SK-N-SH (cell line): ENCODE measurements at regions not wholly inside any gene's neighbourhood (a gene's known extent, or its start where the extent isn't known, plus 50 kb on each side); places are given as distances from the start of the nearest gene placed in this dataset.

Experiments used
- CTCF ChIA-PET: fragments of 300-600, 350-600 bp; formaldehyde crosslinking; extraction: SDS; loops from one replicate; lab custom pipeline; 2021; lab: Yijun Ruan, JAX
- POLR2A ChIA-PET: fragments of 350-600 bp; sonication (Branson Sonifier 250); formaldehyde crosslinking; extraction: SDS; loops from one replicate; lab custom pipeline; 2020; ENCODE audit warnings: antibody characterized with exemption, inconsistent platforms; lab: Yijun Ruan, JAX
- DNase-seq: peaks from one replicate; pipeline ENCODE4 v3.0.0; 2012
- H2AFZ ChIP-seq: fragments of 200-600 bp; sonication (generic); 2 replicates; pipeline ENCODE4 v1.8.1; 2016; ENCODE audit warnings: antibody characterized with exemption, mild to moderate bottlenecking, low read depth
- H3F3A ChIP-seq: fragments of 200-600 bp; sonication (generic); replicated peaks from 2 replicates; pipeline ENCODE3; 2016; ENCODE audit warnings: antibody characterized with exemption, mild to moderate bottlenecking; ENCODE audit not compliant: insufficient read depth
- H3K27ac ChIP-seq, 2 experiments: fragments of 200-500 bp in 1 of 2; fragments of 200-600 bp in 1 of 2; sonication (Bioruptor generic) in 1 of 2; sonication (generic), shearing (Covaris generic) in 1 of 2; 2 replicates each; pipeline versions ENCODE4 v1.5.1 to v1.6.1; 2014 to 2016; ENCODE audit warnings: low read depth in 2 of 2, inconsistent platforms in 1 of 2, low read length in 1 of 2, mild to moderate bottlenecking in 1 of 2, mixed read lengths in 1 of 2
- H3K27me3 ChIP-seq: fragments of 200-600 bp; sonication (generic), shearing (Covaris generic); 2 replicates; pipeline ENCODE4 v1.6.1; 2016; ENCODE audit warnings: mixed run types; ENCODE audit not compliant: insufficient read depth
- H3K36me3 ChIP-seq, 2 experiments: fragments of 200-500 bp in 1 of 2; fragments of 200-600 bp in 1 of 2; sonication (Bioruptor generic) in 1 of 2; sonication (generic) in 1 of 2; replicated peaks in 1 of 2; 2 replicates each; pipeline versions ENCODE3 to v1.5.1; 2014 to 2016; ENCODE audit warnings: low read length in 1 of 2, mild to moderate bottlenecking in 1 of 2; ENCODE audit not compliant: insufficient read depth in 2 of 2, control insufficient read depth in 1 of 2
- H3K4me1 ChIP-seq, 2 experiments: fragments of 200-500 bp in 1 of 2; fragments of 200-600 bp in 1 of 2; sonication (Bioruptor generic) in 1 of 2; sonication (generic), shearing (Covaris generic) in 1 of 2; 2 replicates each; pipeline versions ENCODE4 v1.5.1 to v1.6.1; 2014 to 2016; ENCODE audit warnings: low read depth in 1 of 2, low read length in 1 of 2, mixed run types in 1 of 2; ENCODE audit not compliant: insufficient read depth in 2 of 2, control insufficient read depth in 1 of 2
- H3K4me2 ChIP-seq: fragments of 200-600 bp; sonication (generic), shearing (Covaris generic); 2 replicates; pipeline ENCODE4 v1.6.1; 2017; ENCODE audit warnings: mixed run types
- H3K4me3 ChIP-seq, 2 experiments: fragments of 200-500 bp in 1 of 2; fragments of 200-600 bp in 1 of 2; sonication (Bioruptor generic) in 1 of 2; sonication (generic), shearing (Covaris generic) in 1 of 2; 2 replicates each; pipeline versions ENCODE4 v1.5.1 to v1.8.1; 2014 to 2016; ENCODE audit warnings: low read depth in 2 of 2, inconsistent platforms in 1 of 2, low read length in 1 of 2, mild to moderate bottlenecking in 1 of 2, mixed read lengths in 1 of 2, moderate library complexity in 1 of 2
- H3K79me2 ChIP-seq: fragments of 200-600 bp; sonication (generic); 2 replicates; pipeline ENCODE4 v1.8.1; 2017; ENCODE audit warnings: mild to moderate bottlenecking; ENCODE audit not compliant: insufficient read depth
- H3K9ac ChIP-seq: fragments of 200-600 bp; sonication (generic); 2 replicates; pipeline ENCODE4 v1.6.1; 2017; ENCODE audit warnings: mixed run types
- H3K9me2 ChIP-seq: fragments of 200-600 bp; sonication (generic); 2 replicates; pipeline ENCODE4 v1.6.1; 2017; ENCODE audit warnings: mixed run types
- H3K9me3 ChIP-seq: fragments of 200-600 bp; sonication (generic); 2 replicates; pipeline ENCODE4 v1.6.1; 2017; ENCODE audit warnings: mixed run types, mild to moderate bottlenecking, moderate library complexity
- H4K20me1 ChIP-seq: fragments of 200-600 bp; sonication (generic); 2 replicates; pipeline ENCODE4 v1.6.1; 2017; ENCODE audit warnings: mild to moderate bottlenecking, mixed run types; ENCODE audit not compliant: insufficient read depth
- ELF1 ChIP-seq: IDR thresholded peaks from 2 replicates; pipeline ENCODE4 v1.4.0; 2012
- GATA2 ChIP-seq: sonication (generic); formaldehyde crosslinking; IDR thresholded peaks from 2 replicates; pipeline ENCODE4 v1.5.0; 2020; ENCODE audit warnings: mild to moderate bottlenecking, missing genetic modification reagents
- MEF2A ChIP-seq: IDR thresholded peaks from 2 replicates; pipeline ENCODE4 v1.4.0; 2012; ENCODE audit warnings: low read depth, borderline replicate concordance
- POLR2AphosphoS5 ChIP-seq: IDR thresholded peaks from 2 replicates; pipeline ENCODE4 v1.6.1; 2012; ENCODE audit warnings: low read depth, low read length
- RXRA ChIP-seq: IDR thresholded peaks from 2 replicates; pipeline ENCODE4 v1.4.0; 2012; ENCODE audit warnings: low read depth, mild to moderate bottlenecking, borderline replicate concordance
- SIN3A ChIP-seq: IDR thresholded peaks from 2 replicates; pipeline ENCODE4 v1.6.1; 2012; ENCODE audit warnings: low read depth, mild to moderate bottlenecking, low read length, moderate library complexity, borderline replicate concordance
- SMC3 ChIP-seq: IDR thresholded peaks from 2 replicates; pipeline ENCODE4 v1.6.1; 2012; ENCODE audit warnings: low read depth, low read length, improper control_type of control experiment
- TAF1 ChIP-seq: IDR thresholded peaks from 2 replicates; pipeline ENCODE4 v1.6.1; 2012; ENCODE audit warnings: low read depth, mild to moderate bottlenecking, low read length, moderate library complexity, borderline replicate concordance
- WGBS: methylation state at CpG from one replicate; pipeline ENCODE4 v1.1.6; 2017; ENCODE audit warnings: low lambda C conversion rate; 5-methylcytosine and 5-hydroxymethylcytosine counted together
- TF ChIP-seq, protein P1 (sequence below): IDR thresholded peaks from 2 replicates; pipeline ENCODE4 v1.6.1; 2012; ENCODE audit warnings: mild to moderate bottlenecking, low read depth, low read length, moderate library complexity
- TF ChIP-seq, protein P2 (sequence below): IDR thresholded peaks from 2 replicates; pipeline ENCODE4 v1.4.0; 2012; ENCODE audit warnings: low read depth, borderline replicate concordance

- POLR2A ChIA-PET: no interaction called here
- DNase-seq: no peak
- H2AFZ ChIP-seq: no peak overlapping the region
- no peak overlapping the region for H3K4me3 ChIP-seq
- no peaks in the 10 kb centered on the region for H4K20me1 ChIP-seq
- no peaks in the 10 kb centered on the region for H3K9me3 ChIP-seq
- no peaks in the 10 kb centered on the region for H3K9me2 ChIP-seq
- no peak overlapping the region for H3K27ac ChIP-seq
- no peak overlapping the region for H3K9ac ChIP-seq
- no peaks in the 10 kb centered on the region for H3K4me1 ChIP-seq
- H3K27me3 ChIP-seq: no peaks in the 10 kb centered on the region
- no peak for TF ChIP-seq POLR2AphosphoS5
- no peak for TF ChIP-seq ELF1
- no peak for TF ChIP-seq RXRA
- no peak for TF ChIP-seq SMC3
- no peak for TF ChIP-seq GATA2 (CRISPR knock-in tag)
- TF ChIP-seq, protein P1, sequence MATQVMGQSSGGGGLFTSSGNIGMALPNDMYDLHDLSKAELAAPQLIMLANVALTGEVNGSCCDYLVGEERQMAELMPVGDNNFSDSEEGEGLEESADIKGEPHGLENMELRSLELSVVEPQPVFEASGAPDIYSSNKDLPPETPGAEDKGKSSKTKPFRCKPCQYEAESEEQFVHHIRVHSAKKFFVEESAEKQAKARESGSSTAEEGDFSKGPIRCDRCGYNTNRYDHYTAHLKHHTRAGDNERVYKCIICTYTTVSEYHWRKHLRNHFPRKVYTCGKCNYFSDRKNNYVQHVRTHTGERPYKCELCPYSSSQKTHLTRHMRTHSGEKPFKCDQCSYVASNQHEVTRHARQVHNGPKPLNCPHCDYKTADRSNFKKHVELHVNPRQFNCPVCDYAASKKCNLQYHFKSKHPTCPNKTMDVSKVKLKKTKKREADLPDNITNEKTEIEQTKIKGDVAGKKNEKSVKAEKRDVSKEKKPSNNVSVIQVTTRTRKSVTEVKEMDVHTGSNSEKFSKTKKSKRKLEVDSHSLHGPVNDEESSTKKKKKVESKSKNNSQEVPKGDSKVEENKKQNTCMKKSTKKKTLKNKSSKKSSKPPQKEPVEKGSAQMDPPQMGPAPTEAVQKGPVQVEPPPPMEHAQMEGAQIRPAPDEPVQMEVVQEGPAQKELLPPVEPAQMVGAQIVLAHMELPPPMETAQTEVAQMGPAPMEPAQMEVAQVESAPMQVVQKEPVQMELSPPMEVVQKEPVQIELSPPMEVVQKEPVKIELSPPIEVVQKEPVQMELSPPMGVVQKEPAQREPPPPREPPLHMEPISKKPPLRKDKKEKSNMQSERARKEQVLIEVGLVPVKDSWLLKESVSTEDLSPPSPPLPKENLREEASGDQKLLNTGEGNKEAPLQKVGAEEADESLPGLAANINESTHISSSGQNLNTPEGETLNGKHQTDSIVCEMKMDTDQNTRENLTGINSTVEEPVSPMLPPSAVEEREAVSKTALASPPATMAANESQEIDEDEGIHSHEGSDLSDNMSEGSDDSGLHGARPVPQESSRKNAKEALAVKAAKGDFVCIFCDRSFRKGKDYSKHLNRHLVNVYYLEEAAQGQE: no peak
- no peak for TF ChIP-seq MEF2A
- TF ChIP-seq TAF1: no peak
- no peaks in the 10 kb centered on the region for H3K36me3 ChIP-seq
- CTCF ChIA-PET: interaction anchor here (0.8 to 2.4 kb wide), 6 partner anchors 10 to 225 kb away, joined by 3 to 10 read pairs (median 4); no protein-coding TSS in a partner anchor
- H3K4me2 ChIP-seq: no peak overlapping the region
- 41% methylated on average over 14 of the region's 14 CpGs for WGBS
- no peaks in the 10 kb centered on the region for H3K79me2 ChIP-seq
- no peaks in the 10 kb centered on the region for H3F3A ChIP-seq
Observed at GRCh38 chr15:92316586-92317295, 76.9 kb upstream of the ST8SIA2 start.

GRCh38 chr15:92320012-92320699 lies 73.5 kb upstream of the ST8SIA2 start:
- ChIA-PET CTCF (no interaction called here), POLR2A (no interaction called here)
- H3K27ac ChIP-seq: no peak overlapping the region
- H3K79me2 ChIP-seq: no peaks in the 10 kb centered on the region
- no peak overlapping the region for H3K4me2 ChIP-seq
- TF ChIP-seq, protein P2, sequence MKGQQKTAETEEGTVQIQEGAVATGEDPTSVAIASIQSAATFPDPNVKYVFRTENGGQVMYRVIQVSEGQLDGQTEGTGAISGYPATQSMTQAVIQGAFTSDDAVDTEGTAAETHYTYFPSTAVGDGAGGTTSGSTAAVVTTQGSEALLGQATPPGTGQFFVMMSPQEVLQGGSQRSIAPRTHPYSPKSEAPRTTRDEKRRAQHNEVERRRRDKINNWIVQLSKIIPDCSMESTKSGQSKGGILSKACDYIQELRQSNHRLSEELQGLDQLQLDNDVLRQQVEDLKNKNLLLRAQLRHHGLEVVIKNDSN: no peak
- TF ChIP-seq SIN3A (no peak), GATA2 (CRISPR knock-in tag) (no peak), ELF1 (no peak), MEF2A (no peak)
- H3K36me3 ChIP-seq: no peaks in the 10 kb centered on the region
- H3F3A ChIP-seq: no peaks in the 10 kb centered on the region
- no peak overlapping the region for H3K9ac ChIP-seq
- peaks cover 0 to 16% of the 10 kb centered on the region in 2 experiments; a peak in 1 of 4 replicates for H3K4me1 ChIP-seq
- no peak overlapping the region for H3K4me3 ChIP-seq
- no peaks in the 10 kb centered on the region for H4K20me1 ChIP-seq
- H3K9me2 ChIP-seq: no peaks in the 10 kb centered on the region
- WGBS: 17% methylated on average over 6 of the region's 6 CpGs
- no peaks in the 10 kb centered on the region for H3K27me3 ChIP-seq
- DNase-seq: no peak
- H3K9me3 ChIP-seq: no peaks in the 10 kb centered on the region
- H2AFZ ChIP-seq: no peak overlapping the region
